ENCODE measurements at regions not wholly inside any gene's neighbourhood (a gene's known extent, or its start where the extent isn't known, plus 50 kb on each side); places are given as distances from the start of the nearest gene placed in this dataset.

- TF ChIP-seq CTCF (IDR thresholded peaks at IDR 0.05; ENCODE audit: poor library complexity) (no peak), EZH2 (IDR thresholded peaks at IDR 0.05; ENCODE audit: borderline replicate concordance) (no peak)
Measured at GRCh38 chr12:124696693-124697476, 129.5 kb upstream of the NCOR2 start.

All from hepatocyte (in vitro differentiated cells).